ENCODE measurements at regions not wholly inside any gene's neighbourhood (a gene's known extent, or its start where the extent isn't known, plus 50 kb on each side); places are given as distances from the start of the nearest gene placed in this dataset.

DNA sequence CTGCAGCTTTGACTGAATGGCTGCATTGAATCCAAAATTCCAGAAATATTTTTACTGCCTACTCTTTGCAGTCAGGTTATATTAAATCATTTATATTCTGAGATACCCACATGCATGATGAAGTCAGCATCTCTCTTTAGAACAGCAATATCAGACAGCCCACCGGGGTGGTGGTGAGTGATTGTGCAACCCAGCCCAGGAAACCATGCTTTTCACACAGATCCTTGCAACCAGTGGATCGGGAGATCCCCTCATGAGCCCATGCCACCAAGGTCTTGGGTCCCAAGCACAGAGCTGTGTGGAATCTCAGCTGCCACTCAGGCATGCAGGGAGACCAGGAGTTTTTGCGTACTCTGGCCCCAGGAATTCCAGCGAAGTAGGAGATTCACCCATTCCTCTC lies 226.5 kb downstream of the DTWD2 start:
- H3K4me1 ChIP-seq (replicated peaks; ENCODE audit: insufficient read depth) = no peaks in the 10 kb centered on the region
- no peaks in the 10 kb centered on the region for H3K9me3 ChIP-seq (ENCODE audit: insufficient read depth, low read depth)
- H4K20me1 ChIP-seq (ENCODE audit: insufficient read depth) = no peaks in the 10 kb centered on the region
- H3K9me2 ChIP-seq (ENCODE audit: insufficient read depth) = no peaks in the 10 kb centered on the region
- intact Hi-C loops (cut with micrococcal nuclease; ENCODE audit: unreplicated experiment) = no loop called here
- BruUV-seq (replicated peaks) = no TSS peak
- TF ChIP-seq, protein P1, sequence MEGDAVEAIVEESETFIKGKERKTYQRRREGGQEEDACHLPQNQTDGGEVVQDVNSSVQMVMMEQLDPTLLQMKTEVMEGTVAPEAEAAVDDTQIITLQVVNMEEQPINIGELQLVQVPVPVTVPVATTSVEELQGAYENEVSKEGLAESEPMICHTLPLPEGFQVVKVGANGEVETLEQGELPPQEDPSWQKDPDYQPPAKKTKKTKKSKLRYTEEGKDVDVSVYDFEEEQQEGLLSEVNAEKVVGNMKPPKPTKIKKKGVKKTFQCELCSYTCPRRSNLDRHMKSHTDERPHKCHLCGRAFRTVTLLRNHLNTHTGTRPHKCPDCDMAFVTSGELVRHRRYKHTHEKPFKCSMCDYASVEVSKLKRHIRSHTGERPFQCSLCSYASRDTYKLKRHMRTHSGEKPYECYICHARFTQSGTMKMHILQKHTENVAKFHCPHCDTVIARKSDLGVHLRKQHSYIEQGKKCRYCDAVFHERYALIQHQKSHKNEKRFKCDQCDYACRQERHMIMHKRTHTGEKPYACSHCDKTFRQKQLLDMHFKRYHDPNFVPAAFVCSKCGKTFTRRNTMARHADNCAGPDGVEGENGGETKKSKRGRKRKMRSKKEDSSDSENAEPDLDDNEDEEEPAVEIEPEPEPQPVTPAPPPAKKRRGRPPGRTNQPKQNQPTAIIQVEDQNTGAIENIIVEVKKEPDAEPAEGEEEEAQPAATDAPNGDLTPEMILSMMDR (conservative IDR thresholded peaks at IDR 0.05) = no peak
- TF ChIP-seq EZH2 (IDR thresholded peaks at IDR 0.05; ENCODE audit: low read depth) = no peak
- no peaks in the 10 kb centered on the region for H3F3A ChIP-seq (ENCODE audit: insufficient read depth, low read depth)
- H3K27me3 ChIP-seq (ENCODE audit: insufficient read depth, low read depth) = no peaks in the 10 kb centered on the region
- H3K4me3 ChIP-seq = no peak overlapping the region
- H3K79me2 ChIP-seq (ENCODE audit: low read depth) = no peaks in the 10 kb centered on the region
- ChIA-PET CTCF (no interaction called here), POLR2A (ENCODE audit: unreplicated experiment) (no interaction called here)
- no peak for DNase-seq
- no peak overlapping the region for H3K27ac ChIP-seq
- no peak overlapping the region for H3K4me2 ChIP-seq
- no peak overlapping the region for H2AFZ ChIP-seq
- H3K36me3 ChIP-seq (ENCODE audit: low read depth) = no peaks in the 10 kb centered on the region

- no peak overlapping the region for H3K27ac ChIP-seq
- intact Hi-C loops (cut with micrococcal nuclease; ENCODE audit: unreplicated experiment) = no loop called here
- ChIA-PET CTCF (no interaction called here), POLR2A (ENCODE audit: unreplicated experiment) (no interaction called here)
- H3F3A ChIP-seq (ENCODE audit: insufficient read depth, low read depth) = no peaks in the 10 kb centered on the region
- no peaks in the 10 kb centered on the region for H3K36me3 ChIP-seq (ENCODE audit: low read depth)
- H2AFZ ChIP-seq = no peak overlapping the region
- TF ChIP-seq, protein P1 (conservative IDR thresholded peaks at IDR 0.05) = no peak
- TF ChIP-seq EZH2 (IDR thresholded peaks at IDR 0.05; ENCODE audit: low read depth) = no peak
- BruUV-seq (replicated peaks) = no TSS peak
- H4K20me1 ChIP-seq (ENCODE audit: insufficient read depth) = no peaks in the 10 kb centered on the region
- H3K9me3 ChIP-seq (ENCODE audit: insufficient read depth, low read depth) = no peaks in the 10 kb centered on the region
- no peaks in the 10 kb centered on the region for H3K4me1 ChIP-seq (replicated peaks; ENCODE audit: insufficient read depth)
- no peak for DNase-seq
- H3K27me3 ChIP-seq (ENCODE audit: insufficient read depth, low read depth) = no peaks in the 10 kb centered on the region
- H3K9me2 ChIP-seq (ENCODE audit: insufficient read depth) = no peaks in the 10 kb centered on the region
- no peak overlapping the region for H3K4me3 ChIP-seq
- H3K79me2 ChIP-seq (ENCODE audit: low read depth) = no peaks in the 10 kb centered on the region
- no peak overlapping the region for H3K4me2 ChIP-seq
Measured at GRCh38 chr5:118752969-118753368, 235.4 kb downstream of the DTWD2 start.

DNA sequence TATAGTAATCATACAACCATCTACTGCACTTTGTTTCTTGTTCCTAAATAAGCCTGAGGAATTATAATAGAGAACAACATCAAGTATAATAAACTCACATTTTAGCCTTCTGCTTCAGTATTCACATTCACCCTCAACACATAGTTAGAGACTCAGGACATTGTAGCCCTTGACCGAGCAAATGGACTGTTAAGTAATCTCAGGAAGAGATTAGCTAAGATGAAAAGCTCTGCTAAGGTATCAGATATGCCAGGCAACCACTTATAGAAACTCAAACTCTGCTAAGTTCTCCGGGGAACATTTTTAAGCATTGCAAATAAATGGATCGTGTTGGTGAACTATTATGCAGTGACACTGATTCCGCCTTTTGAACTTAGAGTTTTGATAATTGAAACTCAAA lies 252.0 kb downstream of the DTWD2 start:
- Histone ChIP-seq H4K20me1 (ENCODE audit: insufficient read depth) (no peaks in the 10 kb centered on the region), H3K36me3 (ENCODE audit: low read depth) (no peaks in the 10 kb centered on the region), H3K79me2 (ENCODE audit: low read depth) (no peaks in the 10 kb centered on the region), H3K27ac (no peak overlapping the region), H3K4me2 (no peak overlapping the region), H3K9me3 (ENCODE audit: insufficient read depth, low read depth) (no peaks in the 10 kb centered on the region), H3K4me1 (replicated peaks; ENCODE audit: insufficient read depth) (no peaks in the 10 kb centered on the region), H2AFZ (no peak overlapping the region), H3K9me2 (ENCODE audit: insufficient read depth) (no peaks in the 10 kb centered on the region), H3K4me3 (no peak overlapping the region), H3K27me3 (ENCODE audit: insufficient read depth, low read depth) (no peaks in the 10 kb centered on the region), H3F3A (ENCODE audit: insufficient read depth, low read depth) (no peaks in the 10 kb centered on the region)
- no peak for DNase-seq
- TF ChIP-seq, protein P1 (conservative IDR thresholded peaks at IDR 0.05) = no peak
- no peak for TF ChIP-seq EZH2 (IDR thresholded peaks at IDR 0.05; ENCODE audit: low read depth)
- ChIA-PET CTCF (no interaction called here), POLR2A (ENCODE audit: unreplicated experiment) (no interaction called here)
- BruUV-seq (replicated peaks) = no TSS peak
- intact Hi-C loops (cut with micrococcal nuclease; ENCODE audit: unreplicated experiment) = no loop called here
